ENCODE measurements at regions not wholly inside any gene's neighbourhood (a gene's known extent, or its start where the extent isn't known, plus 50 kb on each side); places are given as distances from the start of the nearest gene placed in this dataset.

DNA sequence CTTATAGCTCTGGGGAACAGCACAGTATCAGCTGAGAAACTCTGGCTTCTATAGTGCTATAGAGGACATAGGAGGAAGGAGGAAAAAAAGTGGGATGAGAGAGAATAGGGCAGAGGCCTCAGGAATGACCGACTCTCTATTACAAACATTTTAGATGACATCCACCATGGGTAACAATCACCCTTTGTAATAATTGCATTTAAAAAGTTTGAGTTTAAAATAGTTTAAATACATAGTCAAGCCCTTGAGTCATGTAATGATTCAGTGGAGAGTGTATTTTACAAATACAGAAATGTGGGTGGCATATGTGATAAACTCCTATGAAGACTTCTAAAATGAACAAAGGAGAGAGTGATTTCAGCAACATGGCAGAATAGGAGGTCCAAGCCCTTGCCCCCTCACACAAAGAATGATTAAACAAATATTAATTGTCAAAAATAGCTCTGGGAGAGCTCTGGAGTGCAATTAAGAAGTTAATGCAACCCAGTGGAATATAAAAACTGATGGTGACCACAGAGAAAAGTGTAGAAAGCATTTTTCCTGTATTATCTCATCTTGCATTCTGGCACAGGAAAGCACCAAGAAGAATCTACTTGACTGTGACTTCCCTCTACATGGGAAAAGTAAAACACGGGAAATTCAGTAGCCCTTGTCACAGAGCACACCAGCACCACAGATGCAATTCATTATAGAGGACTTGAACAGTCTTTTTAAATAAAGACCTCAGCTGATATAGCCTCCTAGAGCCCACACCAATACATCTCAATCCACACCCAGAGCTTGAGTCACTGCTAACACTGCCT is 569.0 kb upstream of the SORCS1 start:
- no peak overlapping the region for H3K9ac ChIP-seq (ENCODE audit: insufficient read depth, low read length)
- H3K79me2 ChIP-seq (ENCODE audit: control insufficient read depth, insufficient read depth, low read length) = no peaks in the 10 kb centered on the region
- no peak overlapping the region for H2AFZ ChIP-seq (ENCODE audit: low read length)
- H3K27me3 ChIP-seq (ENCODE audit: control insufficient read depth, insufficient read depth, low read length) = no peaks in the 10 kb centered on the region
- H4K20me1 ChIP-seq (ENCODE audit: control insufficient read depth, extremely low read depth, insufficient read depth, low read length) = no peaks in the 10 kb centered on the region
- no peaks in the 10 kb centered on the region for H3K9me3 ChIP-seq (ENCODE audit: control insufficient read depth, insufficient read depth, low read depth, low read length)
- TF ChIP-seq, protein P1, sequence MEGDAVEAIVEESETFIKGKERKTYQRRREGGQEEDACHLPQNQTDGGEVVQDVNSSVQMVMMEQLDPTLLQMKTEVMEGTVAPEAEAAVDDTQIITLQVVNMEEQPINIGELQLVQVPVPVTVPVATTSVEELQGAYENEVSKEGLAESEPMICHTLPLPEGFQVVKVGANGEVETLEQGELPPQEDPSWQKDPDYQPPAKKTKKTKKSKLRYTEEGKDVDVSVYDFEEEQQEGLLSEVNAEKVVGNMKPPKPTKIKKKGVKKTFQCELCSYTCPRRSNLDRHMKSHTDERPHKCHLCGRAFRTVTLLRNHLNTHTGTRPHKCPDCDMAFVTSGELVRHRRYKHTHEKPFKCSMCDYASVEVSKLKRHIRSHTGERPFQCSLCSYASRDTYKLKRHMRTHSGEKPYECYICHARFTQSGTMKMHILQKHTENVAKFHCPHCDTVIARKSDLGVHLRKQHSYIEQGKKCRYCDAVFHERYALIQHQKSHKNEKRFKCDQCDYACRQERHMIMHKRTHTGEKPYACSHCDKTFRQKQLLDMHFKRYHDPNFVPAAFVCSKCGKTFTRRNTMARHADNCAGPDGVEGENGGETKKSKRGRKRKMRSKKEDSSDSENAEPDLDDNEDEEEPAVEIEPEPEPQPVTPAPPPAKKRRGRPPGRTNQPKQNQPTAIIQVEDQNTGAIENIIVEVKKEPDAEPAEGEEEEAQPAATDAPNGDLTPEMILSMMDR (conservative IDR thresholded peaks at IDR 0.05 in 1 of 2, IDR thresholded peaks at IDR 0.05 in 1 of 2; ENCODE audit: low read depth in 1 of 2, low read length in 2 of 2) = no peak
- TF ChIP-seq EZH2 (IDR thresholded peaks at IDR 0.05; ENCODE audit: low read length, missing control alignments) = no peak
- peak in 1 of 2 donors; percentile 54 for DNase-seq (ENCODE audit: low read depth in 2 of 2)
- H3K27ac ChIP-seq (ENCODE audit: insufficient read depth, low read length) = no peak overlapping the region
- H3K36me3 ChIP-seq (ENCODE audit: control insufficient read depth, insufficient read depth, low read length) = no peaks in the 10 kb centered on the region
- no peak overlapping the region for H3K4me2 ChIP-seq (ENCODE audit: extremely low read depth, insufficient read depth, low read length)
- H3K4me3 ChIP-seq (replicated peaks in 1 of 4; ENCODE audit: control extremely low read depth in 1 of 4, insufficient read depth in 1 of 4, low read depth in 3 of 4, low read length in 4 of 4) = no peak overlapping the region
- no peaks in the 10 kb centered on the region for H3K4me1 ChIP-seq (ENCODE audit: control insufficient read depth, extremely low read depth, insufficient read depth, low read length)

DNA sequence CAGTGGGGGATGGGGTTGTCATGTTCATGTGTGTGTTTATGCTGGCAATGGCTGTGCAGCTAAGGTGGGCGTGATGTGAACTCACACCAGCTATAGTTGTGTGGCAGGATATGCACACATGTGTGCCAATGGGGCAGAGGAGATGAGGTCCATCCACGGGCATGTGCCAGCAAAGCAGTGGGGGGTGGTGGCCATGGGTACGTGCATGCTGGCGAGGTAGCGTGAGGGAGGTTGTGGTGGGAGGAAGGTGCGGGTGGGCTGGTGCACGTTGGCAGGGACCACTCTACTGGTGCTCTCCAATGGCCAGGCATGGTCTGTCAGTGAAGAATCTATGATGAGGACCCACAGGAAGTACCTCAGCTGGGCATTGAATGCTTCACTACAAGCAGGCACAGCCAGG is 567.5 kb upstream of the SORCS1 start:
- Histone ChIP-seq H3K4me1 (ENCODE audit: control insufficient read depth, extremely low read depth, insufficient read depth, low read length) (no peaks in the 10 kb centered on the region), H3K9ac (ENCODE audit: insufficient read depth, low read length) (no peak overlapping the region), H2AFZ (ENCODE audit: low read length) (no peak overlapping the region), H3K27me3 (ENCODE audit: control insufficient read depth, insufficient read depth, low read length) (no peaks in the 10 kb centered on the region), H3K27ac (ENCODE audit: insufficient read depth, low read length) (no peak overlapping the region), H3K36me3 (ENCODE audit: control insufficient read depth, insufficient read depth, low read length) (no peaks in the 10 kb centered on the region), H3K4me3 (replicated peaks in 1 of 4; ENCODE audit: control extremely low read depth in 1 of 4, insufficient read depth in 1 of 4, low read depth in 3 of 4, low read length in 4 of 4) (no peak overlapping the region), H3K79me2 (ENCODE audit: control insufficient read depth, insufficient read depth, low read length) (no peaks in the 10 kb centered on the region), H4K20me1 (ENCODE audit: control insufficient read depth, extremely low read depth, insufficient read depth, low read length) (no peaks in the 10 kb centered on the region), H3K4me2 (ENCODE audit: extremely low read depth, insufficient read depth, low read length) (no peak overlapping the region), H3K9me3 (ENCODE audit: control insufficient read depth, insufficient read depth, low read depth, low read length) (no peaks in the 10 kb centered on the region)
- no peak for DNase-seq (ENCODE audit: low read depth in 2 of 2)
- TF ChIP-seq EZH2 (IDR thresholded peaks at IDR 0.05; ENCODE audit: low read length, missing control alignments) = no peak
- TF ChIP-seq, protein P1 (conservative IDR thresholded peaks at IDR 0.05 in 1 of 2, IDR thresholded peaks at IDR 0.05 in 1 of 2; ENCODE audit: low read depth in 1 of 2, low read length in 2 of 2) = no peak

DNA sequence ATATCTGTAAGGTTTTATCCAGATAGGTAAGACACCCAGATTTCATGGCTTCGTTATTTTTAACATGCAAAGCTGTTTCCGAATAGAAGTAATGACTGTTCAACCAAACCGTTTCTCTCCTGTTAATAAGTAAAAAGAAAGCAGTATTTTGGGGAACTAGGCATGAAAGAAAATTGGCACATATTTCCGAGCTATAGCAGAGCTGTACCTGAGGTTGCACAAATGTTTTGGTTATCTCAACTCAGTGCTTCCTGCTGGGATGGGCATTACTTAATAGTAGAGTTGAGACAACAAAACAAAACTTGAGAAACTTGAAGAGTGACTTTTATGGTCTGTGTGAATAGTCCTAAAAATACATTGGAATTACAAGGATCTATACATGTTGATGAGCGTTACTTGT is 564.3 kb upstream of the SORCS1 start:
- H3K9ac ChIP-seq (ENCODE audit: insufficient read depth, low read length) = no peak overlapping the region
- no peak overlapping the region for H3K27ac ChIP-seq (ENCODE audit: insufficient read depth, low read length)
- no peak overlapping the region for H2AFZ ChIP-seq (ENCODE audit: low read length)
- no peaks in the 10 kb centered on the region for H3K27me3 ChIP-seq (ENCODE audit: control insufficient read depth, insufficient read depth, low read length)
- H3K79me2 ChIP-seq (ENCODE audit: control insufficient read depth, insufficient read depth, low read length) = no peaks in the 10 kb centered on the region
- no peak overlapping the region for H3K4me3 ChIP-seq (replicated peaks in 1 of 4; ENCODE audit: control extremely low read depth in 1 of 4, insufficient read depth in 1 of 4, low read depth in 3 of 4, low read length in 4 of 4)
- DNase-seq (ENCODE audit: low read depth in 2 of 2) = no peak
- H4K20me1 ChIP-seq (ENCODE audit: control insufficient read depth, extremely low read depth, insufficient read depth, low read length) = no peaks in the 10 kb centered on the region
- TF ChIP-seq, protein P1 (conservative IDR thresholded peaks at IDR 0.05 in 1 of 2, IDR thresholded peaks at IDR 0.05 in 1 of 2; ENCODE audit: low read depth in 1 of 2, low read length in 2 of 2) = no peak
- TF ChIP-seq EZH2 (IDR thresholded peaks at IDR 0.05; ENCODE audit: low read length, missing control alignments) = no peak
- no peaks in the 10 kb centered on the region for H3K36me3 ChIP-seq (ENCODE audit: control insufficient read depth, insufficient read depth, low read length)
- no peak overlapping the region for H3K4me2 ChIP-seq (ENCODE audit: extremely low read depth, insufficient read depth, low read length)
- no peaks in the 10 kb centered on the region for H3K4me1 ChIP-seq (ENCODE audit: control insufficient read depth, extremely low read depth, insufficient read depth, low read length)
- no peaks in the 10 kb centered on the region for H3K9me3 ChIP-seq (ENCODE audit: control insufficient read depth, insufficient read depth, low read depth, low read length)

Data from fibroblast of lung (primary cell).